ENCODE measurements at regions not wholly inside any gene's neighbourhood (a gene's known extent, or its start where the extent isn't known, plus 50 kb on each side); places are given as distances from the start of the nearest gene placed in this dataset.

DNA sequence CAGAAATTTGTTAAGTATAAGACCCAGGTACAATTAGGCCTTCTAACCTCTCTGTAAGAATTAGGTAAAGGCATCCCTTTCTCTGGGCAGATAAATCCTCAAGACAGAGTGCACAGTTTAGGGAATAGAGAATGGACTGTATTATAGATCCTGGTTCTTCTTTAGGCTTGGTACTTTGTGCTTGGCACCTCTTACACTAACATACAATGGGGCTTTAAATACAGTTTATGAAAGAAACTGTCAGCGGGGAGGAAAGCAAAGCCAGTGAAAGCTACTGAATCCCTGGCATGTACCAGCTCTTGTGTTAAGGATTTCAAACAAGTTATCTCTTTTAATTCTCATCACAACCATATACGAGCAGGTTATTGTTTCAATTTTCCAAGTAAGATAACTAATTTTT is 1350.0 kb downstream of the ADGRL3 start:
- no peak overlapping the region for H3K9ac ChIP-seq (ENCODE audit: low read length)
- H3K9me3 ChIP-seq (ENCODE audit: control insufficient read depth, low read depth, low read length), result no peaks in the 10 kb centered on the region
- peaks cover 23% of the 10 kb centered on the region for H3K4me1 ChIP-seq (ENCODE audit: control insufficient read depth, low read depth, low read length)
- H3K36me3 ChIP-seq (ENCODE audit: control insufficient read depth, low read depth, low read length), result no peaks in the 10 kb centered on the region
- H3K4me3 ChIP-seq (ENCODE audit: low read length), result no peak overlapping the region
- no peak overlapping the region for H3K27ac ChIP-seq (ENCODE audit: low read length)
- no peaks in the 10 kb centered on the region for H3K27me3 ChIP-seq (ENCODE audit: control insufficient read depth, insufficient read depth, low read length)

DNA sequence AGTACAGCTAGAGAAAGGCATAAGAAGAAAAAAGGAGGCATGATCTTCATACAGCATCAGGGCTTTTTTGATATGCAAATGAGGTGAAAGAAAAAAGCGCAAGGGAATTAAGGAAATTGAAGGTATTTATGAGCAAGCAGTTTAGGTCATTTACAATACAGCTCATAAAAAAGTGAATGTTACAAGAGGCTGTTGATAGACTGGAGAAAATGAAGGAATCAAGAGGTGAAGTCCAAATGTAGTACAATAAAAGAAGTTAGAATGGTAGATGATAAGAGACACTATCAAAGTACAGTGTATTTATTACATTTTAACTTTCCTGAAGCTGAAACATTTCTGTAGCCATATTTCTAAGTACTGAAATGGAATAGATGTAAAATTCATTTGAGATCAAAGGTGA is 1349.5 kb downstream of the ADGRL3 start:
- peaks cover 23% of the 10 kb centered on the region for H3K4me1 ChIP-seq (ENCODE audit: control insufficient read depth, low read depth, low read length)
- no peaks in the 10 kb centered on the region for H3K36me3 ChIP-seq (ENCODE audit: control insufficient read depth, low read depth, low read length)
- no peak overlapping the region for H3K9ac ChIP-seq (ENCODE audit: low read length)
- H3K9me3 ChIP-seq (ENCODE audit: control insufficient read depth, low read depth, low read length), result no peaks in the 10 kb centered on the region
- H3K27me3 ChIP-seq (ENCODE audit: control insufficient read depth, insufficient read depth, low read length), result no peaks in the 10 kb centered on the region
- H3K27ac ChIP-seq (ENCODE audit: low read length), result no peak overlapping the region
- no peak overlapping the region for H3K4me3 ChIP-seq (ENCODE audit: low read length)

DNA sequence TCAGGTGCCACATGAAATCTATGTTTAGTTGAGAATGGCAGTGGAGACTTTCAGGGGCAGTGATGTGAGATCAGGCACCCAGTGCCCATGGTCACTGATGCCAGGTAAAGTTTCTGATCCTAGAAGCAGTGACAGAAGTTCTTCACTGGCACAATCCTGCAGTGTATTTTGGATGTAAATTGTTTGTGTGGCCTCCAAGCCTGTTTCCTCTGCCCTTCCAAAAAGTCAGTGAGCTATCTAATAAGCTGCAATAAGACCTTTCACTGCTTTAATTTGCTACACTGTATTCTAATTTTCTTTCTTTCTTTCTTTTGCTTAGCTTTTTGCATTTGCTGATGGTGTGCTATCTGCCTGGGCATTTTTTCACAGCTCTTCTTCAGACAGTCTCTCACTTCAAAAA is 1348.6 kb downstream of the ADGRL3 start:
- H3K27me3 ChIP-seq (ENCODE audit: control insufficient read depth, insufficient read depth, low read length), result no peaks in the 10 kb centered on the region
- no peak overlapping the region for H3K27ac ChIP-seq (ENCODE audit: low read length)
- H3K36me3 ChIP-seq (ENCODE audit: control insufficient read depth, low read depth, low read length), result no peaks in the 10 kb centered on the region
- H3K4me3 ChIP-seq (ENCODE audit: low read length), result no peak overlapping the region
- H3K9ac ChIP-seq (ENCODE audit: low read length), result no peak overlapping the region
- H3K9me3 ChIP-seq (ENCODE audit: control insufficient read depth, low read depth, low read length), result no peaks in the 10 kb centered on the region
- peaks cover 30% of the 10 kb centered on the region for H3K4me1 ChIP-seq (ENCODE audit: control insufficient read depth, low read depth, low read length)

DNA sequence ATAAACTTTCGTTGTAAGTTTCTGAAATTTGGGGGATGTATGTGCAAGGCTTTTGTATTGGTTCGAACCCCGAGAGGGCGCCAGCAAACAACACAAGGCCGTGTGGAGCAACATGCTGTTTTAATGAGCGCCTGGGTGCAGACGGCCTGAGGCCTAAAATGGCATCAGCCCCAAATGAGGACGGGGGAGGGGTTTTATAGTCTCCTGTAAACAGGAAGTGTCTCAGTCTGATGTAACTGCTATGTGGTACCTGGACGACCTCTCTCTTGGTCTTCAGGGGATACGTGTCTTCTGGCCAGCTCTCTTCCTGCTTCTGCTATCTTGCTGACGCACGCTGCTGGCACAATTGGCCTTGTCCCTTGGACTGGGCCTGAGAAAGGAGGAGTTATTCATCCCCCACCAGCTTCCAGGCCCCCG is 1348.0 kb downstream of the ADGRL3 start:
- Histone ChIP-seq H3K27ac (ENCODE audit: low read length) (no peak overlapping the region), H3K27me3 (ENCODE audit: control insufficient read depth, insufficient read depth, low read length) (no peaks in the 10 kb centered on the region), H3K4me1 (ENCODE audit: control insufficient read depth, low read depth, low read length) (peaks cover 30% of the 10 kb centered on the region), H3K4me3 (ENCODE audit: low read length) (no peak overlapping the region), H3K9me3 (ENCODE audit: control insufficient read depth, low read depth, low read length) (no peaks in the 10 kb centered on the region), H3K36me3 (ENCODE audit: control insufficient read depth, low read depth, low read length) (no peaks in the 10 kb centered on the region), H3K9ac (ENCODE audit: low read length) (no peak overlapping the region)

DNA sequence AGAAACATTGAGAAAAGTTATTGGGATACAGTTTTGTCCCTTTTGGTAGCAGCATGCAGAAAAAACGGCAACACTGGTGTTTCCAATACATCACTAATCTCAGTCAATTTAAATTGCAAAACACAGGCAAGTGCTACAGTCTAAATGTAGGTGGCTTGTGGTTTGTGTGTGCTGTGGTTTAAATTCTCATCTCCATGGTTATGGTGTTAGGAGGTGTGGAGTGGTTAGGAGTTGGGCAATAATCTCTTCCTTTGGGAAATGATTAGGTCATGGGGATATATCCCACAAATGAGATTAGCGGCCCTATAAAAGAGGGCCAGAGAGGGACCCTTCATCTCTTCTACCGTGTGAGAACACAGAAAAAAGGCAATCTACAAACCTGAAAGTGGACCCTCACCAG is 1344.3 kb downstream of the ADGRL3 start:
- peaks cover 15% of the 10 kb centered on the region for H3K4me1 ChIP-seq (ENCODE audit: control insufficient read depth, low read depth, low read length)
- H3K36me3 ChIP-seq (ENCODE audit: control insufficient read depth, low read depth, low read length), result no peaks in the 10 kb centered on the region
- no peaks in the 10 kb centered on the region for H3K9me3 ChIP-seq (ENCODE audit: control insufficient read depth, low read depth, low read length)
- no peak overlapping the region for H3K4me3 ChIP-seq (ENCODE audit: low read length)
- no peaks in the 10 kb centered on the region for H3K27me3 ChIP-seq (ENCODE audit: control insufficient read depth, insufficient read depth, low read length)
- no peak overlapping the region for H3K9ac ChIP-seq (ENCODE audit: low read length)
- H3K27ac ChIP-seq (ENCODE audit: low read length), result no peak overlapping the region

DNA sequence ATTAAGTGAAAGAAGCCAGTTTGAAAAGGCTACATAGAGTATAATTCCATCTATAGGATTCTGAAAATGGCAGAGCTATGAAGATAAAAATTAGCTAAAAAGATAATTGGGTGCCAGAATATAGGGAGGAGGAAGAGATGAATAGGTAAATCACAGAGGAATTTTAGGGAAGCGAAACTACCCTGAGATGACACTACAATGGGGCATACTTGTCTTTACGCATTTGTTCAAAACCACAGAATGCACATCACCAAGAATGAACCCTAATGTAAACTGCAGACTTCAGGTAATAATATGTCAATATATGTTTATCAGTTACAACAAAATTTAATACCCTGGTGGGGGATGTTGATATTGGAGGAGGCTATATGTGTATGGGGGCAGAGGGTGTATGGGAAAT is 1342.9 kb downstream of the ADGRL3 start:
- peaks cover 9% of the 10 kb centered on the region for H3K4me1 ChIP-seq (ENCODE audit: control insufficient read depth, low read depth, low read length)
- H3K9me3 ChIP-seq (ENCODE audit: control insufficient read depth, low read depth, low read length), result no peaks in the 10 kb centered on the region
- no peak overlapping the region for H3K27ac ChIP-seq (ENCODE audit: low read length)
- H3K4me3 ChIP-seq (ENCODE audit: low read length), result no peak overlapping the region
- no peak overlapping the region for H3K9ac ChIP-seq (ENCODE audit: low read length)
- H3K36me3 ChIP-seq (ENCODE audit: control insufficient read depth, low read depth, low read length), result no peaks in the 10 kb centered on the region
- H3K27me3 ChIP-seq (ENCODE audit: control insufficient read depth, insufficient read depth, low read length), result no peaks in the 10 kb centered on the region

DNA sequence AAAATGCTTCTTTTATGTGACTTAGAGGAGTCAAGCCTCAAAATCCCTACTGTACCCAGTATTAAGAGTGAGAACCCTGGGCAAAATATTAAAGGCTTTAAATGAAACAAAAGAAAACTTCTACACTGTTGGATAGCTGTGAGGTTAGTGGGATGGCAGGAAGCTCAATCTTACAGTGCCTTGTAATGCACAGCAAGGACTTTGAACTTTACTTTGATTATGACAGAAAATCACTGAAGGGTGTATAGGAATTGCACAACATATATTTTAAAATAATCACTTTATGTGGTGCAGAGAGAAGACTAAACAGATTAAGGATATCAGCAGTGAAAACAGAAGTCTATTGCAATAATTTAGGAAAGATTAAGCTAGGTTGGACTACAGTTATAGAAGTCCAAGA is 1333.4 kb downstream of the ADGRL3 start:
- no peak overlapping the region for H3K9ac ChIP-seq (ENCODE audit: low read length)
- no peaks in the 10 kb centered on the region for H3K27me3 ChIP-seq (ENCODE audit: control insufficient read depth, insufficient read depth, low read length)
- no peak overlapping the region for H3K27ac ChIP-seq (ENCODE audit: low read length)
- H3K36me3 ChIP-seq (ENCODE audit: control insufficient read depth, low read depth, low read length), result no peaks in the 10 kb centered on the region
- H3K9me3 ChIP-seq (ENCODE audit: control insufficient read depth, low read depth, low read length), result no peaks in the 10 kb centered on the region
- H3K4me3 ChIP-seq (ENCODE audit: low read length), result no peak overlapping the region
- H3K4me1 ChIP-seq (ENCODE audit: control insufficient read depth, low read depth, low read length), result peaks cover 13% of the 10 kb centered on the region

DNA sequence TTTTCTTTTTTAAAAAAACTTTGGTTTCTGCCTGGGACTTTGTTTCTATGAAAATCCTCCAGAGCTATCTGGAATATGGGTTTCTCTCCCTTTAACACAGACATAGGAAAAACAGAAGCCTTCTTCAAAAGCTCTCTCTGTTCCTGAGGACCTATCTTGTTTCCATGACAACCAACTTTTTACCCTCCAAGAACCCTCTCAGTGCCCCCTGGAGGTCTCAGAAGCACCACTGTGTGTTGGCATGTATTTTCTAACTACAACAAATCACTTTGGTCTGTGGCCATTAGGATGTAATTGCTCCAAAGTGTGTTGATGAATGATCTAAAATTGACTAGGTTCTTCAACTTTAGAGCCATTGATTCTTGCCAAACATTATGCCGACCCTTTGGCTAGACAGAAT is 1331.6 kb downstream of the ADGRL3 start:
- Histone ChIP-seq H3K9ac (ENCODE audit: low read length) (no peak overlapping the region), H3K27ac (ENCODE audit: low read length) (no peak overlapping the region), H3K36me3 (ENCODE audit: control insufficient read depth, low read depth, low read length) (no peaks in the 10 kb centered on the region), H3K4me1 (ENCODE audit: control insufficient read depth, low read depth, low read length) (peaks cover 13% of the 10 kb centered on the region), H3K9me3 (ENCODE audit: control insufficient read depth, low read depth, low read length) (no peaks in the 10 kb centered on the region), H3K27me3 (ENCODE audit: control insufficient read depth, insufficient read depth, low read length) (no peaks in the 10 kb centered on the region), H3K4me3 (ENCODE audit: low read length) (no peak overlapping the region)

DNA sequence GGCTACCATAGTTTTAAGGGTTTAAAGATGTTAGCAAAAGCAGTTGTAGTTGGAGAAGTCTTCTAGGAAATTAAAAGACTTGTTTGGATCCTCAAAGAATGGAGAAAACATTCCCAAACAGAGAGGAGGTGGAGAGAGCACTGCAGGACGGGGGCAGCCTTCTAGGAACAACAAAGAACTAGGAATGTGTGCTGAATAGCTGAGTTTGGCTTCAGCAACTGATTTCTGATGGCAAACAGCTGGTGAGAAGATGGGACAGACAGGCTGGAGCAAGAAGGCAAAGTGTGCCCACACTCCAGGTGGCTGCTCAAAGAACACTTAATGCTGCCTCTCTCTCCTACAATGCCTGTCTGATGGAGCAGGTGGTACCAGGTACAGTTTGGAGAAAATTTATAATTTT is 1331.1 kb downstream of the ADGRL3 start:
- no peak overlapping the region for H3K9ac ChIP-seq (ENCODE audit: low read length)
- H3K4me1 ChIP-seq (ENCODE audit: control insufficient read depth, low read depth, low read length), result peaks cover 13% of the 10 kb centered on the region
- no peaks in the 10 kb centered on the region for H3K36me3 ChIP-seq (ENCODE audit: control insufficient read depth, low read depth, low read length)
- H3K9me3 ChIP-seq (ENCODE audit: control insufficient read depth, low read depth, low read length), result no peaks in the 10 kb centered on the region
- no peak overlapping the region for H3K4me3 ChIP-seq (ENCODE audit: low read length)
- H3K27ac ChIP-seq (ENCODE audit: low read length), result no peak overlapping the region
- H3K27me3 ChIP-seq (ENCODE audit: control insufficient read depth, insufficient read depth, low read length), result no peaks in the 10 kb centered on the region

DNA sequence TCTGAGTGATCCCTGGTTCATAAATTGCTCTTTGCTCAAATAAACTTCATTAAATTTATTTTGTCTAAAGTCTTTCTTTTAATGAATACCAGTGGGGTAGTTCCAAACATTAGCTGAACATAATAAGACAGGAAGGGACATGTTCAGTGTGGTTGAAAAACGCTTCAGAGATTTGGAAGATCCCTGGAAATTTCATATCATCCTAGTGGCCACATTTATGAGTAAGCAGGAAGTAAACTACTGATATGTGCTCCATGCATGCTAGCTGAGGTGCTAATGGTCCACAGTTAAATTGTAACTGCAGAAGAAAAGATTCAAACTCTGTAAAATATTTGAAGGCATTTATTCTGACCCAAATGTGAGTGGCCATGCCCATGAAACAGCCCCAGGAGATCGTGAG is 1328.7 kb downstream of the ADGRL3 start:
- Histone ChIP-seq H3K36me3 (ENCODE audit: control insufficient read depth, low read depth, low read length) (no peaks in the 10 kb centered on the region), H3K9ac (ENCODE audit: low read length) (no peak overlapping the region), H3K9me3 (ENCODE audit: control insufficient read depth, low read depth, low read length) (no peaks in the 10 kb centered on the region), H3K4me1 (ENCODE audit: control insufficient read depth, low read depth, low read length) (peaks cover 13% of the 10 kb centered on the region), H3K4me3 (ENCODE audit: low read length) (no peak overlapping the region), H3K27ac (ENCODE audit: low read length) (no peak overlapping the region), H3K27me3 (ENCODE audit: control insufficient read depth, insufficient read depth, low read length) (no peaks in the 10 kb centered on the region)

DNA sequence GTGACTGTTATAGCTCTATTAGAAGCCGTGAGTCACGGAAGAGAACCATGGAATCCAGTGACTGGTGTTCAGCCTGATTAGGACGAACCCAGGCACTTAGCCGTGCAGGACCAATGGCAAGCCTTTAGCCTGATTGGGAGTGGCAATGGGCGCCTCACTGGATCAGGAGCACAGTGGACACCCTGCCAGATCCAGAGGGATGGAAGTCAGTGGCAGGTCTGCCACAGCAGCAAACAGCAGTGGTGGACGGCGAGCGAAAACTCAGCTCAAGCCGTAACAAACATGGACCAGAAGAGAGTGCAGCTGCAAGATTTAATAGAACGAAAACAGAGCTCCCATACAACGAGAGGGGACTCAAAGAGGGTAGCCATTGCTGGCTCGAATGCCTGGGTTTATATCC is 1326.5 kb downstream of the ADGRL3 start:
- H3K4me1 ChIP-seq (ENCODE audit: control insufficient read depth, low read depth, low read length), result peaks cover 8% of the 10 kb centered on the region
- H3K36me3 ChIP-seq (ENCODE audit: control insufficient read depth, low read depth, low read length), result no peaks in the 10 kb centered on the region
- H3K4me3 ChIP-seq (ENCODE audit: low read length), result no peak overlapping the region
- no peak overlapping the region for H3K9ac ChIP-seq (ENCODE audit: low read length)
- H3K27me3 ChIP-seq (ENCODE audit: control insufficient read depth, insufficient read depth, low read length), result no peaks in the 10 kb centered on the region
- no peak overlapping the region for H3K27ac ChIP-seq (ENCODE audit: low read length)
- H3K9me3 ChIP-seq (ENCODE audit: control insufficient read depth, low read depth, low read length), result no peaks in the 10 kb centered on the region

DNA sequence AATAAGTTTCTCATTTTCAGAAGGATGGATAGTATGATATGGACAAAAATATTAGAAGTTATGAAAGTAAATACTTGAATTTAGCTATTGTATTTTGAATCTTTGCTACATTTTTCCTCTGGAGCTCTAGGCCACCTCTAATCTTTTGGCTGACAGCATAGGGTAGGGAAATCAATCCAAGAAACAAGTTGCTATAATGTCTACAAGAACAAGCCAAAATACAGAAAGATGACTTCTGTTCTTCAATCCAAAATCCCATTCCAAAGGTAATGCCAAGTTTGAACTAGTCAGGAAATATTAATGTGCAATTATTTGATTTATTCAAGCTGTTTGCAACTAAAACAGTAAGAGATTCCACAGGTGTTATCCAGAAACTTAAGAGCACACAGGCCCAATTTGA is 1323.1 kb downstream of the ADGRL3 start:
- H3K36me3 ChIP-seq (ENCODE audit: control insufficient read depth, low read depth, low read length), result no peaks in the 10 kb centered on the region
- no peak overlapping the region for H3K9ac ChIP-seq (ENCODE audit: low read length)
- H3K9me3 ChIP-seq (ENCODE audit: control insufficient read depth, low read depth, low read length), result no peaks in the 10 kb centered on the region
- H3K4me3 ChIP-seq (ENCODE audit: low read length), result no peak overlapping the region
- H3K4me1 ChIP-seq (ENCODE audit: control insufficient read depth, low read depth, low read length), result no peaks in the 10 kb centered on the region
- H3K27me3 ChIP-seq (ENCODE audit: control insufficient read depth, insufficient read depth, low read length), result no peaks in the 10 kb centered on the region
- H3K27ac ChIP-seq (ENCODE audit: low read length), result no peak overlapping the region

All from iPS-18a (cell line).